HEK293 (cell line): ENCODE measurements at regions not wholly inside any gene's neighbourhood (a gene's known extent, or its start where the extent isn't known, plus 50 kb on each side); places are given as distances from the start of the nearest gene placed in this dataset.

Source experiments
- HOXA7 ChIP-seq: sonication (generic); formaldehyde crosslinking; IDR thresholded peaks from 2 replicates; pipeline ENCODE4 v1.8.1; 2022; ENCODE audit warnings: missing genetic modification reagents, borderline replicate concordance
- REST ChIP-seq: fragments of 450-650 bp; formaldehyde crosslinking; IDR thresholded peaks from 2 replicates; pipeline ENCODE4 v1.5.1; 2016; ENCODE audit warnings: missing biosample characterization, missing genetic modification characterization
- ZBTB8A ChIP-seq: fragments of 450-650 bp; formaldehyde crosslinking; IDR thresholded peaks from 2 replicates; pipeline ENCODE4 v1.5.1; 2016; ENCODE audit warnings: missing biosample characterization, missing genetic modification characterization
- ZNF558 ChIP-seq: fragments of 450-650 bp; formaldehyde crosslinking; IDR thresholded peaks from 2 replicates; pipeline ENCODE4 v1.5.1; 2016; ENCODE audit warnings: missing biosample characterization, missing genetic modification characterization

- TF ChIP-seq ZBTB8A = no peak
- TF ChIP-seq REST (tag by site-specific recombination) = no peak
- TF ChIP-seq ZNF558 = no peak
- no peak for TF ChIP-seq HOXA7 (CRISPR knock-in tag)
These were observed 451.5 kb upstream of the FAM241A start for GRCh38 chr4:111693758-111694157.
